Astrocyte (in vitro differentiated cells and primary cell): ENCODE measurements at regions not wholly inside any gene's neighbourhood (a gene's known extent, or its start where the extent isn't known, plus 50 kb on each side); places are given as distances from the start of the nearest gene placed in this dataset.

Experiments
- CTCF ChIP-seq: IDR thresholded peaks from 2 replicates; pipeline ENCODE4 v1.5.1; 2011; ENCODE audit warnings: low read depth, mild to moderate bottlenecking, inconsistent platforms, low read length, moderate library complexity; ENCODE audit not compliant: insufficient read depth
- EZH2 ChIP-seq: IDR thresholded peaks from 2 replicates; pipeline ENCODE4 v1.6.1; 2012; ENCODE audit warnings: mild to moderate bottlenecking, low read length, inconsistent platforms; ENCODE audit not compliant: insufficient read depth

- TF ChIP-seq CTCF (no peak), EZH2 (no peak)
These were observed 176.8 kb downstream of the KATNIP start for GRCh38 chr16:27726621-27727261.
